Ascending aorta (tissue), 2 donors: ENCODE measurements at regions not wholly inside any gene's neighbourhood (a gene's known extent, or its start where the extent isn't known, plus 50 kb on each side); places are given as distances from the start of the nearest gene placed in this dataset.

ENCODE experiments used
- DNase-seq, 2 donors: peaks; one replicate each; pipeline ENCODE4 v3.0.0-alpha.2; 2019; ENCODE audit warnings: low spot score in 2 of 2
- H3K27ac ChIP-seq, 2 donors: fragments of 200-600 bp; sonication (generic); one replicate each; pipeline ENCODE4 v1.5.1; 2016 to 2017; ENCODE audit warnings: mild to moderate bottlenecking in 1 of 2
- H3K27me3 ChIP-seq: fragments of 200-600 bp; sonication (generic); one replicate; pipeline ENCODE4 v1.5.1; 2017
- H3K36me3 ChIP-seq, 2 donors: fragments of 200-600 bp; sonication (generic); one replicate each; pipeline ENCODE4 v1.5.1; 2016
- H3K4me1 ChIP-seq, 2 donors: fragments of 200-600 bp; sonication (generic); one replicate each; pipeline ENCODE4 v1.5.1; 2016 to 2017; ENCODE audit warnings: mild to moderate bottlenecking in 1 of 2
- H3K4me3 ChIP-seq, 2 donors: fragments of 200-600 bp; sonication (generic); one replicate each; pipeline ENCODE4 v1.5.1; 2016 to 2017; ENCODE audit warnings: mild to moderate bottlenecking in 1 of 2
- H3K9me3 ChIP-seq, 2 donors: fragments of 200-600 bp; sonication (generic); one replicate each; pipeline ENCODE4 v1.5.1; 2016
- intact Hi-C: fragments of 100-400 bp; cut with DNase I; formaldehyde crosslinking; loops from one replicate; pipeline ENCODE4 v1.15.1; 2023
- TF ChIP-seq, protein P1 (sequence below), 3 experiments: fragments of 200-600 bp in 2 of 3; fragments of 450-650 bp in 1 of 3; sonication (generic) in 2 of 3; IDR thresholded peaks; one replicate each; pipeline ENCODE4 v1.5.1; 2016 to 2019; ENCODE audit warnings: antibody characterized with exemption in 3 of 3, mild to moderate bottlenecking in 1 of 3, moderate library complexity in 1 of 3

DNA sequence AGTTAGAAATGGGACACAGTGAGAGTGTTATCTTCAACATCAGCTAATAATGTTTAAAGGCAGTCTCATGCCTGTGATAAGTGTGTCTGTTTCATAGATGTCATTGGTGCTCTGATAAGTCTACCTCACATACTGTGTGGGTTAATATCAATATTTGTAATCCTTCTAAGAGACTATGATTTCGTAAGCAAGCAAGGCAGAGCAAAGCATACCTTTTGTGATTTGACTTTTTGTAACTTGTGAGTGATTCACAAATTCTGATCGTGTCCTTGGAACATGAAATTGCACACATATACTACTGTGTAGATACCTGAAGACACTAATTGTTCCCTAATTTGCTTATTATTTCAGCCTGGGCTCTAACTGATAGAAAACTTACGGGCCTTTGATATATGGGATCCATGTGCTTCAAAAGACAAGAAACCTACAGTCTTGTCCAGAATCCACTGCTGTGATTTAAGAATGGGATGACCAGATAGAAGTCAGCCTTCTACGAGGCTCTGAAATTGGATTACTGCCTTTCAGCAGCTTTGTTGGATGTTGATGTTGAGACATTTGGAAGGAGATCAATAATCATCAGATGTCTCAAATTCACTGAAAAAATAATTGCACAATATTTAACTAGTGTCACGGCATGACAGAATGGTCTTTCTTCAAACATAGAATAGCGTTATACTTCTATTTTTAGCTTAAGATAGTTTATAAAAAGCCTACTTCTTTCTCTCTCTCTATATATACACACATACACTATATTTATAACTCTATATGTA lies 63.2 kb upstream of the KLF6 start:
- H3K9me3 ChIP-seq: no peaks in the 10 kb centered on the region
- peaks cover 4 to 21% of the 10 kb centered on the region in 2 donors for H3K4me1 ChIP-seq
- H3K36me3 ChIP-seq: no peaks in the 10 kb centered on the region
- no peak overlapping the region for H3K27ac ChIP-seq
- no peaks in the 10 kb centered on the region for H3K27me3 ChIP-seq
- no peak overlapping the region for H3K4me3 ChIP-seq
- intact Hi-C loops: no loop called here
- DNase-seq: no peak
- TF ChIP-seq, protein P1, sequence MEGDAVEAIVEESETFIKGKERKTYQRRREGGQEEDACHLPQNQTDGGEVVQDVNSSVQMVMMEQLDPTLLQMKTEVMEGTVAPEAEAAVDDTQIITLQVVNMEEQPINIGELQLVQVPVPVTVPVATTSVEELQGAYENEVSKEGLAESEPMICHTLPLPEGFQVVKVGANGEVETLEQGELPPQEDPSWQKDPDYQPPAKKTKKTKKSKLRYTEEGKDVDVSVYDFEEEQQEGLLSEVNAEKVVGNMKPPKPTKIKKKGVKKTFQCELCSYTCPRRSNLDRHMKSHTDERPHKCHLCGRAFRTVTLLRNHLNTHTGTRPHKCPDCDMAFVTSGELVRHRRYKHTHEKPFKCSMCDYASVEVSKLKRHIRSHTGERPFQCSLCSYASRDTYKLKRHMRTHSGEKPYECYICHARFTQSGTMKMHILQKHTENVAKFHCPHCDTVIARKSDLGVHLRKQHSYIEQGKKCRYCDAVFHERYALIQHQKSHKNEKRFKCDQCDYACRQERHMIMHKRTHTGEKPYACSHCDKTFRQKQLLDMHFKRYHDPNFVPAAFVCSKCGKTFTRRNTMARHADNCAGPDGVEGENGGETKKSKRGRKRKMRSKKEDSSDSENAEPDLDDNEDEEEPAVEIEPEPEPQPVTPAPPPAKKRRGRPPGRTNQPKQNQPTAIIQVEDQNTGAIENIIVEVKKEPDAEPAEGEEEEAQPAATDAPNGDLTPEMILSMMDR (IDR thresholded peaks at IDR 0.05): no peak

- H3K4me1 ChIP-seq: peaks cover 0 to 10% of the 10 kb centered on the region in 2 donors
- no peaks in the 10 kb centered on the region for H3K36me3 ChIP-seq
- no peaks in the 10 kb centered on the region for H3K9me3 ChIP-seq
- no peak overlapping the region for H3K27ac ChIP-seq
- H3K27me3 ChIP-seq: no peaks in the 10 kb centered on the region
- TF ChIP-seq, protein P1 (IDR thresholded peaks at IDR 0.05): no peak
- intact Hi-C loops: no loop called here
- DNase-seq: no peak
- H3K4me3 ChIP-seq: no peak overlapping the region
These were observed 61.7 kb upstream of the KLF6 start for GRCh38 chr10:3846736-3847135.

- H3K27me3 ChIP-seq: no peaks in the 10 kb centered on the region
- no peak overlapping the region for H3K27ac ChIP-seq
- H3K4me1 ChIP-seq: no peaks in the 10 kb centered on the region
- H3K4me3 ChIP-seq: no peak overlapping the region
- no peak for DNase-seq
- TF ChIP-seq, protein P1 (IDR thresholded peaks at IDR 0.05): no peak
- no peaks in the 10 kb centered on the region for H3K36me3 ChIP-seq
- no peaks in the 10 kb centered on the region for H3K9me3 ChIP-seq
- intact Hi-C loops: no loop called here
These were observed 59.5 kb upstream of the KLF6 start for GRCh38 chr10:3844491-3845025.

GRCh38 chr10:3838460-3839437 lies 53.7 kb upstream of the KLF6 start:
- Histone ChIP-seq H3K4me3 (no peak overlapping the region), H3K36me3 (no peaks in the 10 kb centered on the region), H3K27ac (no peak overlapping the region), H3K9me3 (no peaks in the 10 kb centered on the region), H3K27me3 (no peaks in the 10 kb centered on the region), H3K4me1 (no peaks in the 10 kb centered on the region)
- DNase-seq: no peak
- intact Hi-C loops: no loop called here
- TF ChIP-seq, protein P1 (IDR thresholded peaks at IDR 0.05): no peak

- no peaks in the 10 kb centered on the region for H3K9me3 ChIP-seq
- no peaks in the 10 kb centered on the region for H3K4me1 ChIP-seq
- H3K27me3 ChIP-seq: no peaks in the 10 kb centered on the region
- no peak overlapping the region for H3K27ac ChIP-seq
- no peak overlapping the region for H3K4me3 ChIP-seq
- H3K36me3 ChIP-seq: no peaks in the 10 kb centered on the region
- TF ChIP-seq, protein P1 (IDR thresholded peaks at IDR 0.05): no peak
- intact Hi-C loops: no loop called here
- no peak for DNase-seq
These were observed 52.8 kb upstream of the KLF6 start for GRCh38 chr10:3837647-3838459.
